GM10248 (cell line): ENCODE measurements at regions not wholly inside any gene's neighbourhood (a gene's known extent, or its start where the extent isn't known, plus 50 kb on each side); places are given as distances from the start of the nearest gene placed in this dataset.
"Not testable (repeated sequence)": the region's sequence is repeated elsewhere in the genome, so short reads cannot be mapped to it uniquely, and the experiment has no call there.

ENCODE experiments used
- CTCF ChIA-PET: fragments of 300-600 bp; sonication (Branson Sonifier 250); formaldehyde crosslinking; extraction: SDS; loops from one replicate; lab custom pipeline; 2021; ENCODE audit warnings: antibody characterized with exemption; lab: Yijun Ruan, JAX
- POLR2A ChIA-PET: fragments of 350-650 bp; sonication (Branson Sonifier 250); formaldehyde crosslinking; extraction: SDS; loops from one replicate; lab custom pipeline; 2020; ENCODE audit warnings: antibody characterized with exemption; lab: Yijun Ruan, JAX
- DNase-seq: peaks from one replicate; pipeline ENCODE4 v3.0.0; 2012; ENCODE audit errors: extremely low spot score
- CTCF ChIP-seq: IDR thresholded peaks from 2 replicates; pipeline ENCODE4 v1.5.1; 2012; ENCODE audit warnings: mild to moderate bottlenecking, low read depth; ENCODE audit errors: extremely low read depth, missing control alignments, control extremely low read depth

- no peak for DNase-seq
- CTCF ChIA-PET = no interaction called here
Measured at GRCh38 chr2:228768818-228769217, 502.3 kb downstream of the PID1 start.

DNA sequence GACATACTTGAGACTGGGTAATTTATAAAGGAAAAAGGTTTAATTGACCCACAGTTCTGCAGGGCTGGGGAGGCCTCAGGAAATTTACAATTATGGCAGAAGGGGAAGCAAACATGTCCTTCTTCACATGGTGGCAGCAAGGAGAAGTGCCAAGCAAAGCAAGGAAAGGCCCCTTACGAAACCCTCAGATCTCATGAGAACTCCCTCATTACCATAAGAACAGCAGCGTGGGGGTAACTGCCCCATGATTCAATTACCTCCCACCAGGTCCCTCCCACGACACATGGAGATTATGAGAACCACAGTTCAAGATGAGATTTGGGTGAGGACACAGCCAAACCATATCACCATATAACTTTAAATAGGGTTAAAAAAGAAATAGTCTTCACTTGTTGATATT lies 502.9 kb downstream of the PID1 start:
- CTCF ChIA-PET, DNase-seq, POLR2A ChIA-PET: not testable (repeated sequence)

More at GRCh38 chr2:228768818-228769217, 502.3 kb downstream of the PID1 start:
- TF ChIP-seq CTCF = no peak
- POLR2A ChIA-PET = no interaction called here

GRCh38 chr2:228767196-228767595 lies 503.9 kb downstream of the PID1 start:
- TF ChIP-seq CTCF = no peak
- DNase-seq = no peak
- POLR2A ChIA-PET = no interaction called here
- CTCF ChIA-PET = no interaction called here

DNA sequence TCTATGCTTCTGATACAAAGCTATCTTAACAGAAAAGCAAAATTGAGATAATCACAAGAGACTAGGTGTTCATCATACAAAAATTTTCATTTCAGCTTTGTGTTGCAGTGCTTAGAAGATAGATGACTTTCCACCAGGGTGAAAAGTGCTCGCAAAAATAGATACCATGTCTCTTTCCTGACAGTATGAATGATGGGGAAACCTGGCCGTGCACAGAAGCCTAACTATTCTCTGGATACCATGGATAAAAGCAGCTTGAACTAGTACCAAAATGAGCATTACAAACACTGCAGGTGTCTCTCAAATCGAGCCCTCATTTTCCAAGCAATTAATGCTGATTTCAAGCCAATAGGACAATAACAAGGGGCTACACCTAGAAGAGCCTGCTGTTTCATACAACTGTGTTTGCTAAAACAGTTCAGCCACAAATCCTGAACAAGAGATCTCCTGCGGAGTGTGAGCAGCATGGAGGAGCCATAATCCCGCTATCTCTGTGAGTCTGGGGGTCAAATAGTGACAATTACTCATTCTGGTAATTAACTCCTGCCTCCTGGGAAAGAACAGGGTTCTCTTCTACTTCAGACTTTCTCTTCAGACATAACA lies 507.6 kb downstream of the PID1 start:
- DNase-seq = no peak
- CTCF ChIA-PET = interaction anchor here (1.2 kb wide), 1 partner anchor 9 kb away, joined by 3 read pairs; no protein-coding TSS in a partner anchor
- POLR2A ChIA-PET = no interaction called here
- no peak for TF ChIP-seq CTCF

DNA sequence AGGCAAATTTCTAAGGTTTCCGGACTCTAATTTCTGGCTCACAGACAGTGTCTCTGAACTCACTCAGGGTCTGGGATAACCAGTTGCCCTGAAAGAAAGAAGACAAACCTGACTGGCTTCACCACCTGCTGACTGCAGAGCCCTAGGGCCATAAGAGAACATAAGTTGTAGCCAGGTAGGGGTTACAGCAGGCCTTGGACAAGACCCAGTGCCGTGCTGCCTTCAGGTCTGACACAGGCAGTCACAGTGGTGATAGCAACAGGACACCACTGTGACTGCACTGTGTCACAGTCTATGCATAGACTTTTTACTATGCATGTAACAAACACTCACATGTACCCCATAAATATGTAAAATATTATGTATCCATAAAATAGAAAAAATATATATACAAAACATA lies 508.5 kb downstream of the PID1 start:
- DNase-seq = no peak
- TF ChIP-seq CTCF = no peak
- CTCF ChIA-PET = interaction anchor here (1.2 kb wide), 1 partner anchor 9 kb away, joined by 3 read pairs; no protein-coding TSS in a partner anchor
- POLR2A ChIA-PET = no interaction called here

DNA sequence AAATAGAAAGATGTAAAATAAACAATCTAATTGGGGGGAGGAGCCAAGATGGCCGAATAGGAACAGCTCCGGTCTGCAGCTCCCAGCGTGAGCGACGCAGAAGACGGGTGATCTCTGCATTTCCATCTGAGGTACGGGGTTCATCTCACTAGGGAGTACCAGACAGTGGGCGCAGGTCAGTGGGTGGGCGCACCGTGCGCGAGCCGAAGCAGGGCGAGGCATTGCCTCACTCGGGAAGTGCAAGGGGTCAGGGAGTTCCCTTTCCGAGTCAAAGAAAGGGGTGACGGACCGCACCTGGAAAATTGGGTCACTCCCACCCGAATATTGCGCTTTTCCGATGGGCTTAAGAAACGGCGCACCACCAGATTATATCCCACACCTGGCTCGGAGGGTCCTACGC lies 515.4 kb downstream of the PID1 start:
- POLR2A ChIA-PET = not testable (repeated sequence)

GRCh38 chr2:228747483-228747882 lies 523.6 kb downstream of the PID1 start:
- CTCF ChIA-PET = no interaction called here
- no peak for TF ChIP-seq CTCF
- POLR2A ChIA-PET = no interaction called here
- no peak for DNase-seq

More for the DNA sequence above, 515.4 kb downstream of the PID1 start:
- DNase-seq, CTCF ChIA-PET: not testable (repeated sequence)
